Central memory CD8-positive, alpha-beta T cell (primary cell): ENCODE measurements at regions not wholly inside any gene's neighbourhood (a gene's known extent, or its start where the extent isn't known, plus 50 kb on each side); places are given as distances from the start of the nearest gene placed in this dataset.

ENCODE experiments used
- ATAC-seq: fragments of 150-1000 bp; cut with Tn5 transposase; replicated peaks from 2 replicates; pipeline ENCODE4 v1.10.0; 2022; ENCODE audit warnings: mild to moderate bottlenecking, moderate FRiP score, moderate number of reproducible peaks; ENCODE audit not compliant: poor library complexity, severe bottlenecking; ENCODE audit errors: extremely low read depth
- DNase-seq, 2 donors: peaks; one replicate each; pipeline ENCODE4 v3.0.0; 2021; ENCODE audit warnings: low spot score in 2 of 2
- H3K27ac Mint-ChIP-seq: one replicate; pipeline ENCODE4 v1.8.0; 2022; ENCODE audit warnings: low read depth, mild to moderate bottlenecking, moderate library complexity, mixed read lengths
- H3K27me3 Mint-ChIP-seq: one replicate; pipeline ENCODE4 v1.8.0; 2022; ENCODE audit warnings: mixed read lengths
- H3K36me3 Mint-ChIP-seq: one replicate; pipeline ENCODE4 v1.8.0; 2022; ENCODE audit warnings: mild to moderate bottlenecking, moderate library complexity, mixed read lengths; ENCODE audit not compliant: insufficient read depth
- H3K4me1 Mint-ChIP-seq: one replicate; pipeline ENCODE4 v1.8.0; 2022; ENCODE audit warnings: mixed read lengths
- H3K4me3 Mint-ChIP-seq: one replicate; pipeline ENCODE4 v1.8.0; 2022; ENCODE audit warnings: mild to moderate bottlenecking, moderate library complexity, mixed read lengths
- H3K9me3 Mint-ChIP-seq: one replicate; pipeline ENCODE4 v1.8.0; 2022; ENCODE audit warnings: mixed read lengths

DNA sequence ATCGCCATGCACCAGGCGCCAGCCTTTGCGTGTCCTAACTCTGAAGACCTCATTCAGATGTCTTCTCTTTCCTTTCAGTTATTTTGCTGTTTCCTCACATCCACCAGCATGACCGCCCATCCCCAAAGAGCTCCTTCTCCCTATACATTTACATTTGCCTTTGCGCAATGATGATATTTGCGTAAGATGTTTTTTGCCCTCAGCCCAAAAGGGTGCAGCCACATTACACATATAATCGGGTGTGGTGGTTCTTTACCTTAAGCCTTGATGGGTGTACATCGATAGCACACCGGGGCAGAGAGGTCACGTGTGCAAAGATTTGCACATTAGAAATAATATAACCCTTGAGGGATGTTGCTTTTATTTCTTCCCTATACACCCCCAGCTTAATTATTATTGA, 192.8 kb downstream of the HUNK start:
- DNase-seq = no peak
- no peak overlapping the region for H3K4me3 Mint-ChIP-seq
- peaks cover 28% of the 10 kb centered on the region for H3K27me3 Mint-ChIP-seq
- no peaks in the 10 kb centered on the region for H3K4me1 Mint-ChIP-seq
- H3K36me3 Mint-ChIP-seq = no peaks in the 10 kb centered on the region
- no peak overlapping the region for H3K27ac Mint-ChIP-seq
- no peaks in the 10 kb centered on the region for H3K9me3 Mint-ChIP-seq
- no peak for ATAC-seq

DNA sequence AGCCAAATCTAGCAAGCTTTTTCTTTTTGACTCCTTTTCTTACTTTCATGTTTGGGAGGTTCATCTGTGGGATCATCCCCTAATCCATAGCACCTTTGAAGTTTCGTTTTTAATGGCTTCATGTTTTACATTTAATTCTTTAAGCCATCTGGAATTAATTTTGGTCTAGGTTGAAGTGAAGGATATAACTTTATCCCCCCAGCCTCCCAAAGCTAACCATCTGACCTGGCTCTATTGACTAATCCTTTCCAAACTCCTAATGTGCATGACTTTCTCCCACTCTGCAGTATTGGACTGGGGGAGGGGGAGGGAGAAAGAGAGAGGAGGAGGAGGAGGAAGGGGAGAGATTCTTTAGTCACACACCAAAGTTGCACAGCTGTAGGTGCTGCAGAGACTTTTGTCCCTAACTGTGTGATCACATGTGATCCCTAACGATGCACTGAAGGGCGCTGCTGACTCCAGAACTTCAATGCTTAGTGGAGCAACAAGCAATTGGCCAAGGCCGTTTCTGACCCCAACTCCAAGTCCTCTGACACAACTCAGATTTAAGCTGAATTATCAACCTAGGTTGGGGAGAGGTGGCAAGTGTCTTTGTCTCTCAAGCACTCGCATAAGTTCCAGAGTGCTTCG, 191.6 kb downstream of the HUNK start:
- Mint-ChIP-seq H3K4me1 (no peaks in the 10 kb centered on the region), H3K27me3 (peaks cover 29% of the 10 kb centered on the region), H3K27ac (no peak overlapping the region), H3K36me3 (no peaks in the 10 kb centered on the region), H3K9me3 (no peaks in the 10 kb centered on the region), H3K4me3 (no peak overlapping the region)
- ATAC-seq (no peak), DNase-seq (no peak)

- ATAC-seq (no peak), DNase-seq (no peak)
- Mint-ChIP-seq H3K4me1 (no peaks in the 10 kb centered on the region), H3K27me3 (peaks cover 46% of the 10 kb centered on the region), H3K4me3 (no peak overlapping the region), H3K9me3 (peaks cover 6% of the 10 kb centered on the region), H3K27ac (no peak overlapping the region), H3K36me3 (no peaks in the 10 kb centered on the region)
These were observed 189.9 kb downstream of the HUNK start for GRCh38 chr21:32062591-32063227.

DNA sequence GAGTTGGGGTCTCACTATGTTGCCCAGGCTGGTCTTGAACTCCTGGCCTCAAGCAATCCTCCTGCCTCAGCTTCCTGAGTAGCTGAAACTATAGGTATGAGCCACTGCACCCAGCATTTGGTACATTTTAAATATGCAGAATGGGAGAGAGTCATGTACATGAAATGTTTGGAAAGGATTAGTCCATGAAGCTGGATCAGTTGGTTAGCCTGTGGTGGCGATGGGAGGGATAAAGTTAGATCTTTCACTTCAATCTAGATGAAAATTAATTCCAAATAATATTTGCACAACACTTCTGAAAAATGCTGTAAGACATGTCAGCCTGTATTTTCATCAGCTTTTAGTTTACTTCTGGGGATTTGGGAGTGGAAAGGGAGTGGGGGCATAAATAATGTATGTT, 188.9 kb downstream of the HUNK start:
- Mint-ChIP-seq H3K9me3 (peaks cover 6% of the 10 kb centered on the region), H3K27me3 (peaks cover 40% of the 10 kb centered on the region), H3K4me1 (no peaks in the 10 kb centered on the region), H3K4me3 (no peak overlapping the region), H3K27ac (no peak overlapping the region), H3K36me3 (no peaks in the 10 kb centered on the region)
- DNase-seq (no peak), ATAC-seq (no peak)

- Mint-ChIP-seq H3K36me3 (no peaks in the 10 kb centered on the region), H3K4me1 (no peaks in the 10 kb centered on the region), H3K27me3 (peaks cover 36% of the 10 kb centered on the region), H3K9me3 (peaks cover 6% of the 10 kb centered on the region), H3K4me3 (no peak overlapping the region), H3K27ac (no peak overlapping the region)
- ATAC-seq = no peak
- DNase-seq = no peak
These were observed 184.0 kb downstream of the HUNK start for GRCh38 chr21:32056791-32057190.

DNA sequence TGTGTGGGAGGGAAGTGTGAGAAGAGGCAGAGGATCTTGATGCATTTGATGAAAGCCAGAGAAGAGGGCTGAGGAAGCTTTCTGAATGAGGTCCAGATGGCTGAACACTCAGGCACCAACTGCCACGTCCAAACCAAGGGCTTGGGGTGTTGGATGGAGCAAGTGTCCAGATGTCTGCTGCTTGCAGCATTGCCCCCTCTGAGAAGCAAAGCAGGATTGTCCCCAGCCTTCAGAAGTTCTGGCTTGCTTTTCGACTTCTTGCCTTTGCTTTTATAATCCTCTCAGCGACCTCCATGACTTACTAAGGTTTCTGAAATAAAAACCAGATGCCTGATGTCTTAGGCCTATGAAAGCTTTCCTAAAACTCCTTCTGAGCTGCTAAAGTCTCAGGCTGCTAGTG, 182.5 kb downstream of the HUNK start:
- peaks cover 30% of the 10 kb centered on the region for H3K27me3 Mint-ChIP-seq
- no peaks in the 10 kb centered on the region for H3K36me3 Mint-ChIP-seq
- no peaks in the 10 kb centered on the region for H3K4me1 Mint-ChIP-seq
- DNase-seq (no peak), ATAC-seq (no peak)
- peaks cover 6% of the 10 kb centered on the region for H3K9me3 Mint-ChIP-seq
- H3K4me3 Mint-ChIP-seq = no peak overlapping the region
- H3K27ac Mint-ChIP-seq = no peak overlapping the region
